ENCODE measurements at regions not wholly inside any gene's neighbourhood (a gene's known extent, or its start where the extent isn't known, plus 50 kb on each side); places are given as distances from the start of the nearest gene placed in this dataset.

DNA sequence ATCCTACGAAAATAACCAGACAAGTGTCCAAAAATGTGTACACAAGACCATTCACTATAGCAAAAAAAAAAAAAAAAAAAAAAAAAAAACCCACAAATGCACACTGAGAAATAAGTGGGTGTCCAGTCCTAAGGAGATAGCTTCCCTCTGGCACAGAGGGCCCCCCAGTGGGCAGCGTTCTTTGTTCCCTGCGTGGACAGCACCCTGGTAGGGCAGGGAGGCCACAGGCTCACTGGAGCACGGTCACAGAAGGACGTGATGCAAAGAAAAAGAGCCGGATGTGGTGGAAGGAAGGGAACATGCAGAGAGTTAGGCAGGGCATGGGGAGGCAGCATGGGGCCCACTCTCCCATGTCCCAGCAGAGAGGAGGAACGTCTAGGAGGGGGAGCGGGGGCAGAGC, 210.7 kb upstream of the NSMCE3 start:
- no peak for DNase-seq

DNA sequence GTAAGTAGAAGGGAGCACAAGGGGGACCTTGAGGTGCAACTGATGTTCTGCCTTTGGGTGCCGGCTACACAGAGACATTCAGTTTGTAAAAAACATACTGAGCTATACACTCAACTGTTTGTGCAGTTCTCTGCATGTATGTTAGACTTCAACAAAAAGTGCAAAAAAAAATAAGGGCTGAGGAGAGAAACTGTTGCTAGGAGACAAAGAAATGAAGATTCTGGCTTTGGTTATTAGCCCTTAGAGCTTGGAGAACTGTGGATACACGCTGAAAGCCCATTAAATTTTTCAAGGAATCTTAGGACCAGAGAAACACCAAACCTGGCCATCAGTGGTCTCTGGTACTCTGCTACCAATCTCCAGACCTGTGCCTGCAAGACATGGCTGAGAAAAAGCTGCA, 207.6 kb upstream of the NSMCE3 start:
- DNase-seq, result no peak

DNA sequence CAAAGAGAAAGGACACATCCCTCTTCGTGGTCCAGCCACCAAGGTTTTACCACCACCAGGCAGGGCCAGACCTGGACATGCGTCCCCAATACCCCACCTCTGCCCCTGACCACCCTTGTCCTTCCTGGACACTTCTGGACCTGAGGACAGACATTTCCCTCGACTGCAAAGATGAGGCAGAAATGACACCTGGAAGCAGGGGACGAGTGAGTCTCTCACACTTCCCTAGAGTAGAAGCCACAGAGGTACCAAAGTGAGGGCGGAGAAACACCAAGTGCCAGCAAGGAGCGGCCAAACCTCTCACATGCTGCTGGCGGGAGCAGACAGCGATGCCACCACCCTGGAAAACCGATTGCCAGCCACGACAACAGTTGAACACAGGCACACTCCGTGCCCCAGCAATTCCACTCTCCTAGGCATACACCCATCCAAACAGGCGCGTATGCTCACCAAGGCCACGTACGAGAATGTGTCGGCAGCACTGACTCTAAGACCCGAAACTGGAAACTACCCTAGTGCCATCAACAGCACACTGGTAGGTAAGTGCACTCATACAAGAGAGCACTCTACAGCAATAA, 207.0 kb upstream of the NSMCE3 start:
- DNase-seq, result peak; percentile 10

DNA sequence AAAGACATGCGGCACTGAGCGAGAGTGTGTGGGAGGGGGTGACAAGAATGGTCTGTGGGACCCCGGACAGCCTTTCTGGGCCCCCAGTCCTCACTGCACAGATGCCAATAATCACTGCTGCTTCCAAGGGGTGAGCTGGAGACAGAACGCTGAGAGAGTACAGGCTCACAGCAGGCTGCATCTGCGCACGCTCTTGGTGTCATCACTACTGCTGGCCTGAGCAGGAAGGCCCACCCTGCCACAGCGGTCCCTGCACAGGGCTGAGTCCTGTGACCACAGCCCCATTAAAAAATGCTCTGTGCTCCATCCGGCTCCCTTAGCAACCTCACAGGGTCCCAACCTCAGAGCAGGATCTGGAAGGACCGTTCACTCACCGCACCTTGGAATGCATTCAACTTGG, 205.5 kb upstream of the NSMCE3 start:
- DNase-seq, result no peak

DNA sequence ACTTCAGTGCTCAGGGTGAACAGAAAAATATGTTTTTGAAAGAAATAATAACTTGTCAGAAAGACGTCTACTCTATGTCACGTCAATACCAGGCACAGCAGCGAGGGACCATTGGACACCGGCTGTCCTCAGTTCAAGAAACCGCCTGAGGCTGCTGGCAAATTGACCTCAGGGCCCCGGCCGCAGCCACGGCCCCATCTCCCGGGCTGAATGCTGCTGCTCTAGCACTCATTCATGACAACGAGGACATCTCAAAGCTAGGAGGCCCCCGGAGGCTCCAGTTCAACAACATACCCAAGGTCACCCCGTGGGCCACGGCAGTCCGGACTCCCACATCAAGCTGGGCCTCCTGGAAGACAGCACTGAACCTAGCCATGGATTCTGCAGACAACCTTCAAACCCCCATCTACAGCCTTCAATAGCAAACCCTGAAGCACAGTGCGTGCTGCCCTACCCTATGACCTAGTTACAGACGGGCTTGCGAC, 204.0 kb upstream of the NSMCE3 start:
- no peak for DNase-seq

DNA sequence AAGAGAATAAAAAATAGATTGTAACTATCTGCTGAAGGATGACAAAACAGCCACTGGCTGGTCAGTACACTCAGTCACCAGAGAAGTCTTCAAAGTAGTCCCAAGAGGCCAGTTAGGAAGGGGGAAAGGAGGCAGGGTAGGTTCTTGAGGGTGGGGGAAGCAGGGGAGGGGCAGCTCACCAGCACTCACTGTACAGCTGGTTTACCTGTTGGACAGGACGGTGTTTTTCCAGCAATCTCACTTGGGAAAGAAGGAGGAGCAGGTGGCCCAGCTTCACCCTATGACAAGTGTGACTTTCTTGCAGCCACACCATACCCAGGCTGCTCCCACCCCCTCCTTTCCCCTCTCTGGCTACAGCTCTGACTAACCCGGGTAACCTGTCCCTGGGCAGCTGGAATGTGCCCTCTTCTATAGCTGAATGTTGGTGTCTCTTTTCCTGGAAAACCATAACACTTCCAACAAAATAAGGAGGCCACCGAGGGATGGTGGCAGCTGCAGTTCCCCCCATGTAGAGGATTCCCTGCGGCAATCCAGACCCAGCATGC, 203.4 kb upstream of the NSMCE3 start:
- no peak for DNase-seq

DNA sequence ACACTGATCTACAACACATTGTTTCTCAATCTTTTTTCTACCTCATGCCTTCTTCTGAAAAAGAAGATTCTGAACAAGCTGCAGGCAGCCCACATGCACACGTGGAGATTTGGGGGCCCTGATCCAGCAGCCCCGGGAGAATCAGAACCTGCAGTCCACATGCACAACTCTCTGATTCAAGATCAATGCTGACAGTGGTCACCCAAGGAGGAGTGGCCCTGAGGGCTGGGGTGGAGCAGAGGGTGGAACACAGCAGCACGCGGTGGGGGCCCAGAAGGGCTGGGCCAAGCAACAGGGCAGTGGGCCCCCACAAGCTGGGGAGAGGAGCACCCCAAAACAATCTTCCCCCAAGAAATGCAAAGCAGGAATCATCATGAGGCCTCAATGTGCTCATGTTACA, 202.1 kb upstream of the NSMCE3 start:
- DNase-seq, result no peak

DNA sequence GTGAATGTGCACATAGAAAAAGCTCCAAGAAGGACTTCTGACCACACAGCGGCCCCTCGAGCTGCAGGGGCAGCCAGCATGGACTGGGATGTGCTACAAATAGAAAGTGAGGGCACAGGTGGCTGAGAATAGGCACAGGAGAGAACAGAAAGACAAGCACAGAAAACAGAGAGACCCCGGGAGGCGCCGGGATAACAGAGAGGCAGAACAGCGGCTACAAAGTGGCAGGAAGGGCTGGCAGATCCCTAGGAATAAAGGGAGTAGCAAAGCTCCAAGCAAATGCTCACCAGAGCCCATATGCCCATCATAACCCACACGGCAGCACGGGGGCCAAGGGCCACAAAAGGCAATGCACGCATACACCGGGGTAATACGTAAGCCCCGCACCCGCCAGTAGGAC, 201.7 kb upstream of the NSMCE3 start:
- DNase-seq, result no peak

DNA sequence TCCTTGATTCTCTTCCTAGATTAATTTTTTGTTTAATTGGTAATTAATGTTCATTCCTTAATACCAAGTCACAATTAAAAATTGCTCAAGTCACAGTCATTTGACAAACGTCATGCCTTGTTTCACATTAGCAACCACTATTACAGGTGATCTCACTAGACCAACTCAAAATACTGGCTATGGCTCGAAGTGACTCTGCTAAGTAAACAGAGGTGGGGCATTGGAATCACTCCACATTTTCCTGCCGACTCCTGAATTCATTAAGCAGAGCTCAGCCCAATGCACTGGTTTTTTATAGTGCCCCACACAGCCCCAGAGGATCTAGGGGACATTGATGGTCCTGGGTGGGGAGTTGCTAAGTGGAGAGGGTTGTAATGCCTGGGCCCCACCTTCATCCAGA, 201.2 kb upstream of the NSMCE3 start:
- peak; percentile 2 for DNase-seq

DNA sequence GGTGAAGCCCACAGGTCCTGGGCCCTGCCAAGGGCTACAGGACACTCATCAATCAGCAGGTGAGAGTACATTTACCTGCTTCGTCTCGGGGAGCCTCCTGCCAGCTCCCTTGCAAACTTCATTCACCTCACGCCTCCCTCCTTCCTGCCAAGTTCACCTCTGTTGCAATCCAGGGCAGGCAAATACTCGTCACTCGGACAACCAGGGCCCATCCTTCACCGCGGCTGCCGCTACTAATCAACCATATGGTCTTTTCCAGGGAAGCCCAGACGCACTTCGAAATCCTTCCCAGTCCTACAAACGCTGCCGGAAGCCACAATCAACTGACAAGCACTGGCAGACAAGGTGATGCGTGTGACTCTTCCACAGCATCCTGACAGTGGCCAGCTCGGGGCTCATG, 200.7 kb upstream of the NSMCE3 start:
- no peak for DNase-seq

DNA sequence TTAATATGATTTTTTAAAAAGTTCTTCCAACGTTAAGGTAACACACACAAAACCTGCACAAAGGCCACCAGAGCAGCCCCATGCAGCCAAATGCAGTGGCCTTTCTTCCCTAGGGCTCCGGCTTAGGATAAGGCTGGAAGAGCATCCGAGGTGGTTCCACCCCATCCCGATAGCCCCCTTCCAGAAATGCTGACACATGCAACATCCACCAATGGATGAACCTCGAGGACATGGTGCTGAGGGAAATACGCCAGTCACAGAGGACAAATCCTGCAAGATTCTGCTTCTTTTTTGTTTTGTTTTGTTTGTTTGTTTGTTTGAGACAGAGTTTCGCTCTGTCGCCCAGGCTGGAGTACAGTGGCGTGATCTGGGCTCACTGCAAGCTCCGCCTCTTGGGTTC, 199.3 kb upstream of the NSMCE3 start:
- DNase-seq, result no peak

DNA sequence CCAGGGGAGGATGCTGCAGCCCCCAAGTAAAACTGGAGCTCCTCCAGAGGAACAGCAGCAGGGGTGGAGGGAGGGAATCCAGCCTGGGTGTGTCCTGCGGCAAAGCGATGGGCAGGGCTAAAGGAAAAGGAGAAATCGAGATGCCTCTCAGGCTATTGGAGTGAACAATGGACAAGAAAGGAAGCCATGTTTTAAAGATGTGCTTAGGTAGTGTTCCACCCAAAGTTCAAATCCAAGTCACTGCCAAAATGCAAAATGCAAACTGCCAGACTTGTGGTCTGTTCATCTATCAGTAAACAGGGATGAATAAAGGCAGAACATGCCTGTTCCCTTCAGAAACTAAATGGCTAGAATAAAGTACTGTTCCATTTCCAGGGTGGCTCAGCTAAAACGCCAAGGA, 197.5 kb upstream of the NSMCE3 start:
- no peak for DNase-seq

DNA sequence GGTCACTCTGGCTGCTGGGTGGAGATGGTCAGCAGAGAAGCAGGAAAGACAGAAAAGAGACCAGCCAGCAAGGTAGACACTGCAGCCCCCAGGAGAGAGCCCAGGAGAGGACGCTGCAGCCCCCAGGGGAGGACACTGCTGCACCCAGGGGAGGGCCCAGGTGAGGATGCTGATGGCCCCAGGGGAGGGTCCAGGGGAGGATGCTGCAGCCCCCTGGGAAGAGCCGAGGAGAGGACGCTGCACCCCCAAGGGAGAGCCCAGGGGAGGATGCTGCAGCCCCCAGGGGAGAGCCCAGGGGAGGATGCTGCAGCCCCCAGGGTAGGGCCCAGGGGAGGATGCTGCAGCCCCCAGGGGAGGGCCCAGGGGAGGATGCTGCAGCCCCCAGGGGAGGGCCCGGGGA, 196.7 kb upstream of the NSMCE3 start:
- no peak for DNase-seq

DNA sequence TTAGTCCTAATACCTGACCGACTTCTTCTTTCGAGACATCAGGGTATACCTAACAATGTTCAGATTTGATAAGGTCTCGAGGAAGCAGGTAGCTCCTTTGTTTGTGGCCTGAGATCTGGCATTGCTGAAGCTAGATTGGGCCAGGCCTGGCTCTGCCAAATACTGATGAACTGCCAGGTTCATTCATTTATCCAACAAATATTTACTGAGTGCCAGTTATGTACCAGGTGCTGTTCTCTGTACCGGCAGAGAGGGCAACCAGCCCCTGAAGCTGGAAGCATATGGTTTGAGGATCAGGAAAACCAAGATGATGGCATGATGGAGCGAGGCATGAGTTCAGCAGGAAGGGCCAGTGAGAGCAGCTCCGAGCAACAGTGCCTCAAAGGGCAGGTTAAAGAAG, 196.2 kb upstream of the NSMCE3 start:
- DNase-seq, result no peak

DNA sequence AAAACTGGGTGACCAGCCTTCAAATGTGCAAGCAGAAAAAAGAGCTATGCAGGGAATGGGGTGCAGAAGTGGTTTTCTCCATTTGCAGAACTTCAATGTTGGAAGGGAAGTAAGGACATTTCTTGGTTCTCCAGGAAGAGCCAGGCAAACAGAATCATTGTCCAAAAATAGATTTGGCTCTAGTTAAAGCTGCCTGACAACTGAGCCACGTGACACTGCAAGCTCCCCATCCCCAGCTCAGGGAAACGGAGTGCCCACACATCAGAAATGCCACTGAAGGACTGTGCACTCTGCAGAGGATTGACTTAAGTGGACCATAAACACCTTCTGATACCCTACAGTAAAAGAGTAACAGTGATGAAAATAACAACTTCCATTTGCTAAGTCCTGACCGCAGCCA, 195.6 kb upstream of the NSMCE3 start:
- DNase-seq, result no peak

DNA sequence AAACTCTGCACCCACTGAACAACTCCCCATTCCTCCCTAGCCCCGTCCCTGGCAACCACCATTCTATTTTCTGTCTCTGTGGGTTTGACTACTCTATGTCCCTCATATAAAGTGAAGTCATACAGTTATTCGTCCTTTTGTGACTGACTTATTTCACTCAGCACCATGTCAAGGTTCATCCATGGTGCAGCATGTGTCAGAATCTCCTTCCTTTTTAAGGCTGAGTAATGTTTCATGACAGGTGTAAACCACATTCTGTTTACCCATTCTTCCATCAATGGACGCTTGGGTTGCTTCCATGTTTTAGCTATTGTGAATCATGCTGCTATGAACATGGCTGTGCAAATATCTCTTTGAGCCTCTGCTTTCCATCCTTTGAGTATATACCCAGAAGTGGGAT, 192.3 kb upstream of the NSMCE3 start:
- no peak for DNase-seq

DNA sequence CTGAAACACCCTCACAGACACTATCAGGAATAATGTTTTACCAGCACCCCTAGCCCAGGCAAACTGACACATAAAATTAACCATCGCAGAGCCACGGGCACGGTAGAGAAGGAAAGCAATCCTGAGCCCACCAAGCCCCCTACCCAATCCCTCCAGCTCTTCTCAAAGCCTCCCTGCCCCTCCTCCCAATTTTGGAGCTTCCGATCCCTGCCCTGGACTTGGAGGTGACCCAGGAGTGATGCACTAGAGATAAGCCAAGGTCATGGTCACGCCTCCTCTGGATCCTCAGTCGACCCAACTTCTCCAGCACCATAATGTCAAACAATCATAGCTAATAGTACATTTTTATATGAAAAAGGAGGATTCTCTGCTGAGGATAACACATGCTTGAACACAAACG, 188.7 kb upstream of the NSMCE3 start:
- DNase-seq, result no peak

DNA sequence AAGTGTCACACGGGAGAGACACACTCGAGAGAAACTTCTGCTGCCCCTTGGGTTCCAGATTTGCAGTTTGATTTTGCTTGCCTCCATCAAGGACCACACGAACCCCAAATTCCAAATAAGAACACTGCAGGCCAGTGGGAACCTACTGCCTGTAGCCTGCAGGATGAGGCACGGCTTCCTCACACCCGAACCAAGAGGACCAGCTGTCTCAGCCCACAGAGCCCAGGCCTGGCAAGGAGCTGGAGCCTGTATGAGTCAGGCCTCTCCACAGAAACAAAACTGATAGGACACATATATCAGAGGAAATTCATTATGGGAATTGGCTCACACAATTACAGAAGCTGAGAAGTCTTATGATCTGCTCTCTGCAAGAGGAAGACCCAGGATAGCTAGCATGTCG, 188.1 kb upstream of the NSMCE3 start:
- no peak for DNase-seq

DNA sequence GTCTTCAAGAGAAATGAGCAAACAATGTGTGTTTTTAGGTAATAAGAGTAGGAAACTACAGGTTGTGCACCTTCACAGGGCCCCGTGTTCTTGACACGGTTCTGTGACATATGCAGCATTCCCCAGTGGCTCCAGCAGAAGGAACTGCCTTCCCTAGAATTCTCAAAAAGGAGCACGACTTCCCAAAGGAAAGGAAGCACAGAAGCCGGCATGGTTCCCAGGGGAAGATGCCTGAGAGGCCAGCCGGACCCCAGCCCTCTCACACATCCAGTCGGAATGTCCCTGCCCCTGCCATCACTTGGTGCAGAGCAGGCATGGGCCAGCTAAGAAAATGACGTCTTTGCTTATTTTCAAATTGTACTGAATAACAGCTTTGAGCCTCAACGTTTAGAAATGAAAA, 187.3 kb upstream of the NSMCE3 start:
- no peak for DNase-seq

DNA sequence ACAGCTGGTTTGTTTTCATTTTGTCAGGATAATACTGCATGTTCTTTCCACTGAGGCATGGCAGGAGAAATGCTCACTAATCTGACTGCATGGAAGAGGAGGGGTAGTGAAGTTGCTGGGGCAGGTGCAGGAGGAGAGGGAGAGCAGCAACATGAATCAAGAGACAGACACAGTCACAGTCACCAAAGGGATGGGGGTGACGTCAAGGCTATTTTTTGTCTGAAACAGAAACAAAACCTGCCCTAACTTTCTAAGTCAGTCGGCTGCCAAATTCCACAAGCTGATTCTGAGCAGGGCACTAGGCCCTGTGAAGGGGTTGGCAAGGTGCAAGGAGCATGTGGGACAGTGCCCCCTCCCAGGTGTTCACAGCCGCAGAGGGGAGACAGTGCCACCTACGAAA, 186.6 kb upstream of the NSMCE3 start:
- no peak for DNase-seq

DNA sequence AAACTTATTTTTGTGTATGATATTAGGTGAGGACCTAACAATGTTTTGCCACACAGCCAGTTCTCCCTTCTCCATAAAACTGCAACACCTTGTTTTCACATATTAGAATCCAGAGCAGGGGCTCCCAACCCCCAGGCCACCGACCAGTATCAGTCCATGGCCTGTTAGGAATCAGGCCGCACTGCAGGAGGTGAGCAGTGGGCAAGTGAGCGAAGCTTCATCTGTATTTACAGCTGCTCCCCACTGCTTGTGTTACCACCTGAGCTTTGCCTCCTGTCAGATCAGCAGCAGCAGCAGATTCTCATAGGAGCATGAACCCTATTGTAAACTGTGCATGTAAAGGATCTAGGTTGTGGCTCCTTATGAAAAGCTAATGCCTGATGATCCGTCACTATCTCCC, 185.9 kb upstream of the NSMCE3 start:
- DNase-seq, result no peak

DNA sequence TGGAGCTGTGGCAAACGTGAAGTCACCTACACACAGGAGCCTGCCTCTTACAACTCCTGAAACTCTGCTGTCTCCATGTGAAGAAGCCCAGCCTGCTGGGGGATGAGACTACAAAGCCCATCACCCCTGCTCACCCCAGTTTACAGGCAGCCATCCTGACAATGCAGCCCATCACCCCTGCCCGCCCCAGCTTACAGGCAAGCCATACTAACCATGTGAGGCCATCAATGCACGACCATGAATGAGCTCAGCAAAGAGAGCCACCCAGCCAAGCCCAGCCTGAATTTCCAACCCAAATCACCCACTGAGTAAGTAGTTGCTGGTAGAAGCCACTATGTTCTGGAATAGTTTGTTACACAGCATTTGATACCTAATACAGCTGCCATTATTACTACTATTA, 185.4 kb upstream of the NSMCE3 start:
- no peak for DNase-seq

DNA sequence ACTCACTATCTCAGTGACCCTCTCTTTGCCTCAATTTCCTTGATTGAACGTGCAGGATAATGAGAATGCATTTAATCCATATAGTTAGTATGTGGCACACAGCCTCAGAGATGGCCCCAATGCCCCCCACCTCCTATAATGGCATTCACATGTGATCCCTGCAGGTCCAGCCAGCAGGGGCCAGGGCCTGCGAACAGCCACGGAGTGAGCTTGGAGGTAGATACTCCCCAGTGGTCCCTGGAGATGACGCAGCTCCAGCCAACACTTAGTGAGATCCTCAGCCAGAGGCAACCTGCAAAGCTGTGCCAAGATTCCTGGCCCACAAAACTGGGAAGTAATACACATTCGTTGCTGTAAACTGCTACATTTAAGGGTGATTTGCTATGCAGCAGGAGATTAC, 184.9 kb upstream of the NSMCE3 start:
- no peak for DNase-seq

DNA sequence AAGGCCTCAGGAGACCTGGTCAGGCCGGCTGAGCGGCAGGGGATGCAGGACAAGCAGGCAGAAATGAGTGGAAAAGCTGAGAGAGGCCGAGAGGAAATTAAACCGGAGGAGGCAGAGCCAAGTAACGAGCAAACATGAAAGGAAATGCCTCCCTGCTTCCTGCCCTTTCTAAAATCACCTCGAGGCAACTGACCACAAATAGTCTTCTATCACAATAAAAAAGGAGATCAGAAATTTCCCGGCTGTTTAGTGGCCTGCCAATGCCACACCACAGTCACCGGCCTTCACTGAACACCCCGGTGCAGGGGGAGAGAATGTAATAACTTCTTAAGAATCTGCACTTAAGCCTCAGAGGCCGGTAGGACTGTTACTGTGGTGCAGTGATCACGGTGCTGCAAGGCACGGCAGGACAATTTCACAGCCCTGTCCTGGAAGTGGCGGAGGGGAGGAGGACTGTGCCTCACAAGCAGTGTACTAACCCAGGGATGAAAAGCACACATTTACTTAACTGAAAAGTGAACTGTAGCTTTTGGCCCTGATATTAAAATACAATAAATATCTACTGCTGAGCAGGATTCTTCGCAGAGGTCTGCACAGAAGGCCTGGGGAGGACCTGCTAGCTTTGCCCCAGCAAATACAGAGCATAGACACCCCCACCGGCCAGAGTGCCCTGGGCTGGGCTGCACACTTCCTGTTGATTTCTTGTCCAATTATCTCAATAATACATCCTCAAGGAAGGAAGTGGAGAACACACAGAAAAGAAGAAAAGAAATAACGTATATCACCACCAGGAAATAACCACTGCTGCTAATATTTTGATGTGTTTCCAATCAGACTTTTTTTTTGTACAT, 183.5 kb upstream of the NSMCE3 start:
- no peak for DNase-seq
